Psoas muscle (tissue), 7 donors: ENCODE measurements at regions not wholly inside any gene's neighbourhood (a gene's known extent, or its start where the extent isn't known, plus 50 kb on each side); places are given as distances from the start of the nearest gene placed in this dataset.

Experiments used
- ATAC-seq, 4 donors: fragments of 200-7000 bp; cut with Tn5 transposase; one replicate each; pipeline ENCODE4 v1.9.1; 2020; ENCODE audit warnings: moderate library complexity in 3 of 4, mild to moderate bottlenecking in 2 of 4
- DNase-seq, 2 donors: peaks; one replicate each; pipeline ENCODE4 v3.0.0-alpha.2; 2020
- H3K27ac ChIP-seq: fragments of 200-600 bp; one replicate; pipeline ENCODE4 v1.8.0; 2022
- H3K27me3 ChIP-seq, 3 donors: fragments of 200-600 bp in 1 of 3; one replicate each; pipeline versions ENCODE4 v1.6.1 to v1.8.0; 2013 to 2022; ENCODE audit warnings: low read length in 2 of 3, mild to moderate bottlenecking in 2 of 3, moderate library complexity in 1 of 3; ENCODE audit not compliant: insufficient read depth in 3 of 3
- H3K36me3 ChIP-seq, 2 donors: fragments of 200-600 bp in 1 of 2; one replicate each; pipeline versions ENCODE4 v1.6.1 to v1.8.0; 2013 to 2022; ENCODE audit warnings: low read depth in 1 of 2, mild to moderate bottlenecking in 1 of 2, moderate library complexity in 1 of 2; ENCODE audit not compliant: insufficient read depth in 1 of 2
- H3K4me1 ChIP-seq: fragments of 200-600 bp; one replicate; pipeline ENCODE4 v1.8.0; 2022
- H3K4me3 ChIP-seq: fragments of 200-600 bp; one replicate; pipeline ENCODE4 v1.8.0; 2022; ENCODE audit warnings: mild to moderate bottlenecking
- H3K9me3 ChIP-seq: fragments of 200-600 bp; one replicate; pipeline ENCODE4 v1.8.0; 2022
- WGBS, 3 donors: extraction: QIAGEN DNeasy Blood & Tissue Kit; methylation state at CpG; one replicate each; pipeline versions ENCODE4 v1.1.6 to v1.1.7; 2013; 5-methylcytosine and 5-hydroxymethylcytosine counted together
- intact Hi-C, 2 donors: fragments of 100-400 bp; cut with DNase I; formaldehyde crosslinking; loops; one replicate each; pipeline versions ENCODE4 v1.11.0 to v1.14.2; 2022
- TF ChIP-seq, protein P1 (sequence below): fragments of 200-600 bp; IDR thresholded peaks from one replicate; pipeline ENCODE4 v1.8.0; 2022; ENCODE audit warnings: antibody characterized with exemption
- donor health status: healthy with polysubstance abuse.
- donor health status: DM: no; HTN: no; CAD: no; lungs with moderate emphysema.
- donor health status: Bipolar disorder and iron deficiency.
- donor health status: healthy.
- donor health status: DM: yes; HTN: yes; CAD: no.
- donor health status: DM: no; HTN: no; CAD: no.
- donor health status: DM: yes; HTN: yes; CAD: no.

DNA sequence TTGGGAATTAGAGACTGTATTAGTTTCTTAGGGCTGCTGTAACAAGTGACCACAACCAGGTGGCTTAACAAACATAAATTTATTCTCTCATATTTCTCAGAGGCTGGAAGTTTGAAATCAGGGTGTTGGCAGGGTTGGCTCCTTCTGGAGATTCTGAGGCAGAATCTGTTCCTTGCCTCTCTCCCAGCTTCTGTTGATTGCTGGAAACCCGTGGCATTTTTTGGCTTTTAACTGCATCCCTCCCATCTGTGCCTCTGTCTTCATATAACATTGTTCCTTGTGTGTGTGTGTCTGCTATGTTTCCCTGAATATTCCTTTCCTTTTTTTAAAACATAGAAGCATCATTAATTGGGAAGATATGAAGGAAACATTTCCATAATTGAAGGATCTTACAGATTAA, 448.1 kb upstream of the DCC start:
- TF ChIP-seq, protein P1, sequence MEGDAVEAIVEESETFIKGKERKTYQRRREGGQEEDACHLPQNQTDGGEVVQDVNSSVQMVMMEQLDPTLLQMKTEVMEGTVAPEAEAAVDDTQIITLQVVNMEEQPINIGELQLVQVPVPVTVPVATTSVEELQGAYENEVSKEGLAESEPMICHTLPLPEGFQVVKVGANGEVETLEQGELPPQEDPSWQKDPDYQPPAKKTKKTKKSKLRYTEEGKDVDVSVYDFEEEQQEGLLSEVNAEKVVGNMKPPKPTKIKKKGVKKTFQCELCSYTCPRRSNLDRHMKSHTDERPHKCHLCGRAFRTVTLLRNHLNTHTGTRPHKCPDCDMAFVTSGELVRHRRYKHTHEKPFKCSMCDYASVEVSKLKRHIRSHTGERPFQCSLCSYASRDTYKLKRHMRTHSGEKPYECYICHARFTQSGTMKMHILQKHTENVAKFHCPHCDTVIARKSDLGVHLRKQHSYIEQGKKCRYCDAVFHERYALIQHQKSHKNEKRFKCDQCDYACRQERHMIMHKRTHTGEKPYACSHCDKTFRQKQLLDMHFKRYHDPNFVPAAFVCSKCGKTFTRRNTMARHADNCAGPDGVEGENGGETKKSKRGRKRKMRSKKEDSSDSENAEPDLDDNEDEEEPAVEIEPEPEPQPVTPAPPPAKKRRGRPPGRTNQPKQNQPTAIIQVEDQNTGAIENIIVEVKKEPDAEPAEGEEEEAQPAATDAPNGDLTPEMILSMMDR = no peak
- 45 to 52% (median 50%) methylated on average over 1 of the region's 1 CpG for WGBS, 3 donors

DNA sequence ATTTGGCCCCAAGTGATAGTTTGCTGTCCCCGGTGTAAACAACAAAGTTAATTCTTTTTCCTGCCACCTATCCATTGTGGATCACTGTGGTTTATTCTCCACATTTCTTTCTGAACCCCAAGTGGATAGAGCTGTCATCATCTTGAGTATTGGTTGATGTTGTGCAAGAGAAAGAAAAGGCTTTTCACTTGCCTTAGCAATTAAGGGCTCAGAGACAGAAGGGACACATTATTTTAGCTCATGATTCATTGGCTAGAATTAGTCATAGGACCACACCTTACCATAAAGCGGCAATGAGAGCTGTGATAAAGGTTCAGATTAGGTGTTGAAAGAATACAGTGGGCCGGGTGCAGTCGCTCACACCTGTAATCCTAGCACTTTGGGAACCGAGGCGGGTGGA, 442.1 kb upstream of the DCC start:
- Histone ChIP-seq H3K27me3 (no peaks in the 10 kb centered on the region), H3K36me3 (no peaks in the 10 kb centered on the region), H3K4me3 (no peak overlapping the region), H3K9me3 (no peaks in the 10 kb centered on the region), H3K4me1 (no peaks in the 10 kb centered on the region), H3K27ac (no peak overlapping the region)
- TF ChIP-seq, protein P1 = no peak
- 80 to 88% (median 83%) methylated on average over 6 of the region's 6 CpGs for WGBS, 3 donors
- ATAC-seq (no peak), DNase-seq (no peak)
- intact Hi-C loops = no loop called here

More for the DNA sequence above, 448.1 kb upstream of the DCC start:
- Histone ChIP-seq H3K4me1 (no peaks in the 10 kb centered on the region), H3K27me3 (no peaks in the 10 kb centered on the region), H3K9me3 (no peaks in the 10 kb centered on the region), H3K4me3 (no peak overlapping the region), H3K36me3 (no peaks in the 10 kb centered on the region), H3K27ac (no peak overlapping the region)
- no peak for ATAC-seq
- no peak for DNase-seq
- intact Hi-C loops = no loop called here

DNA sequence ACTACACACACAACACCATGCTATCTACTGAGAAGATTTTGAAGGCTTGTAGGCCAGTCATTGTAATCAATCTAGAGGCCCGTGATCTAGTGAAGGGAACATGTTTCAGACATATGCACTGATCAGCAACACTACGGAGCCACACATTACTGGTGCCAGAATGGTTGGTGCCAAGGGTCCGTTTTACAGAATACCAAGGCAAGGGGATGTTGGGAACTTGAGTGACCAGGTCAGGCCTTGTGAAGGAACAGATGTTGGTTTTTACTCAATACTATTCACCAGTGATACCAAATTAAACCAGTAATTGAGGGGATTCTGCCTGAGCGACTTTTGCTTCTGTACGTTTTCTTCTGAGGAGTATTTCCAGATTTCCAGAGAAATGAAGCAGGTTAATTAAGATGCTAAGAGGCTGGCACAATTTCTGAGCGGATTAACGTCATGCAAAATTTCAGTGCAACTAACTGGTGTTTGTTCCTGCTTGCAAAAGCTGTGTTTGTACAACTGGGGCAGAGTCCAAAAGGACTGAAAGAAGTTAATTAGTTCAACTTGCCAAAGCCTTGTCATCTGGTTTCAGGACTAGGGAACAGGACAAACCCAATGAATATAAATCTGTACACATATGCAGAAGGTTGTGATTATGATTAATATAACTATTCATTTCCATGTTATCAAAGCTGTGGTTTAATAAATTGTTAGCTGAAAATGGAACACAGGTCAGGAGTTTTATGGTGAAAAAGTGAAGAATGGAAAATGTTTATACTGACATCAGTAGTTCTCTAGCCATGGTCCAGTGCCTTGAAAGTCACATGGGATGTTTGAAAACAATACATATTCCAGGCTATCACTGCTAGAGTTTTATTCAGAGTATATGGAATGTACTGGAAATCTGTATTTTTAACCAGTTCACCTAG, 432.1 kb upstream of the DCC start:
- Histone ChIP-seq H3K4me1 (no peaks in the 10 kb centered on the region), H3K9me3 (no peaks in the 10 kb centered on the region), H3K36me3 (no peaks in the 10 kb centered on the region), H3K4me3 (no peak overlapping the region), H3K27ac (no peak overlapping the region), H3K27me3 (no peaks in the 10 kb centered on the region)
- intact Hi-C loops = no loop called here
- 79 to 89% (median 84%) methylated on average over 7 of the region's 7 CpGs for WGBS, 3 donors
- ATAC-seq = no peak
- TF ChIP-seq, protein P1 = no peak
- no peak for DNase-seq

DNA sequence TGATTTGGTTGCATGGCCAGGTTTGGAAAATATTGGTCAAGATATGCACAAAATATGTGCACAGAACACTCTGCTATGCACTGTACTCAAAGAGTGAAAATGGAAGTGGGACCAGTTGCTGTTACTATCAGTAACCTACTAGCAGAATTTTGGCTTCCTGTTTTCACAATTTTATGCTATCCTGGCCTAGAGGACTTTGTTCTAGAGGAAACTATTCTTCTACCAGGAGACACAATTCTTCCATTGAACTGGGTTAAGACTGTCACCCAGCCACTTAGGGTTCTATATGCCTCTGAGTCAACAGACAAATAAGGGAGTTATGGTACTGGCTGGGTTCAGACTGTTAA, 431.4 kb upstream of the DCC start:
- Histone ChIP-seq H3K27ac (no peak overlapping the region), H3K36me3 (no peaks in the 10 kb centered on the region), H3K4me1 (no peaks in the 10 kb centered on the region), H3K9me3 (no peaks in the 10 kb centered on the region), H3K4me3 (no peak overlapping the region), H3K27me3 (no peaks in the 10 kb centered on the region)
- TF ChIP-seq, protein P1 = no peak
- ATAC-seq (no peak), DNase-seq (no peak)
- intact Hi-C loops = no loop called here

DNA sequence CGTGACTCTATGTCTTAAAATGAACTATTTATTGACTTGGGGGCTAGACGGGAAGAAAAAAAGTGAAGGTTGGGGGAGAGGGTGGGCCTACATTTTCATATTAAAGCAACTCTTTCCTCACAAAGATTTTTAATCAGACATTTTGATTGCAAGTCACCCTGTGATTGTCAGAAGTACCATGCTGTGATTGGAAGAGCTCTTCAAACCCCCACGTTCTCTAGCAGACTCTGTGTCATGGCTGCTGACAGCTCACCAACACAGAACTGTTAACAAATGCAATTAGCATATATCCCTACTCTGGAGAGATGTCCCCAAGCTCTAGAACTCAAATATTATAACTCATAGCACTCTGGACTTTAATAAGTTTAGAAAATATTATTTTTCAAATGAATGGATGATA, 428.4 kb upstream of the DCC start:
- TF ChIP-seq, protein P1 = no peak
- WGBS, 3 donors = 67 to 80% (median 77%) methylated on average over 3 of the region's 3 CpGs
- intact Hi-C loops = no loop called here

More for the DNA sequence above, 428.4 kb upstream of the DCC start:
- Histone ChIP-seq H3K4me3 (no peak overlapping the region), H3K27ac (no peak overlapping the region), H3K9me3 (no peaks in the 10 kb centered on the region), H3K4me1 (no peaks in the 10 kb centered on the region), H3K36me3 (no peaks in the 10 kb centered on the region), H3K27me3 (no peaks in the 10 kb centered on the region)
- DNase-seq (no peak), ATAC-seq (no peak)
